SH-SY5Y (cell line): ENCODE measurements at regions not wholly inside any gene's neighbourhood (a gene's known extent, or its start where the extent isn't known, plus 50 kb on each side); places are given as distances from the start of the nearest gene placed in this dataset.

Experiments used
- GATA2 ChIP-seq: IDR thresholded peaks from 2 replicates; pipeline ENCODE4 v1.6.1; 2011; ENCODE audit warnings: mild to moderate bottlenecking, low read depth, low read length
- GATA3 ChIP-seq: IDR thresholded peaks from 2 replicates; pipeline ENCODE4 v1.6.1; 2011; ENCODE audit warnings: low read depth, mild to moderate bottlenecking, low read length, moderate library complexity

GRCh38 chr13:73266640-73267180 is 207.9 kb downstream of the KLF5 start:
- TF ChIP-seq GATA2 = no peak
- TF ChIP-seq GATA3 = no peak
